Small intestine (tissue), 7 donors: ENCODE measurements at regions not wholly inside any gene's neighbourhood (a gene's known extent, or its start where the extent isn't known, plus 50 kb on each side); places are given as distances from the start of the nearest gene placed in this dataset.

Experiments used
- DNase-seq, 2 donors: peaks; one replicate each; pipeline versions ENCODE4 v3.0.0 to v3.0.0-alpha.2; 2013
- FAIRE-seq: peaks from 2 replicates; lab custom pipeline; 2012; peaks lifted over from hg19 to GRCh38; lab: Jason Lieb, UNC
- H3K27ac ChIP-seq, 3 donors: one replicate each; pipeline ENCODE4 v1.5.1; 2013; ENCODE audit warnings: low read length in 2 of 3, mild to moderate bottlenecking in 2 of 3, control low read depth in 1 of 3, inconsistent platforms in 1 of 3, low read depth in 1 of 3, moderate library complexity in 1 of 3
- H3K27me3 ChIP-seq, 3 donors: one replicate each; pipeline ENCODE4 v1.6.1; 2013; ENCODE audit warnings: low read length in 3 of 3, inconsistent platforms in 1 of 3; ENCODE audit not compliant: control insufficient read depth in 3 of 3, insufficient read depth in 3 of 3
- H3K36me3 ChIP-seq, 3 donors: one replicate each; pipeline ENCODE4 v1.6.1; 2013; ENCODE audit warnings: low read length in 3 of 3, inconsistent platforms in 1 of 3, low read depth in 1 of 3, mild to moderate bottlenecking in 1 of 3, moderate library complexity in 1 of 3; ENCODE audit not compliant: control insufficient read depth in 3 of 3, insufficient read depth in 2 of 3
- H3K4me1 ChIP-seq, 3 donors: one replicate each; pipeline ENCODE4 v1.6.1; 2013; ENCODE audit warnings: low read length in 2 of 3, inconsistent platforms in 1 of 3, low read depth in 1 of 3, mild to moderate bottlenecking in 1 of 3, moderate library complexity in 1 of 3; ENCODE audit not compliant: control insufficient read depth in 3 of 3, insufficient read depth in 2 of 3
- H3K4me3 ChIP-seq, 3 donors: one replicate each; pipeline ENCODE4 v1.5.1; 2013; ENCODE audit warnings: low read length in 3 of 3, control low read depth in 1 of 3, inconsistent platforms in 1 of 3, low read depth in 1 of 3, mild to moderate bottlenecking in 1 of 3, moderate library complexity in 1 of 3
- H3K9me3 ChIP-seq, 2 donors: one replicate each; pipeline ENCODE4 v1.6.1; 2013; ENCODE audit warnings: low read depth in 1 of 2, low read length in 1 of 2; ENCODE audit not compliant: control insufficient read depth in 2 of 2, insufficient read depth in 1 of 2
- WGBS, 3 donors: extraction: QIAGEN DNeasy Blood & Tissue Kit; methylation state at CpG; one replicate each; pipeline ENCODE4 v1.1.7; 2013; 5-methylcytosine and 5-hydroxymethylcytosine counted together
- donor health status: healthy with polysubstance abuse.
- donor health status: control.
- donor health status: control.
- donor health status: Bipolar disorder and iron deficiency.
- donor health status: healthy.

GRCh38 chr7:131012477-131013031 lies 278.5 kb upstream of the KLF14 start:
- DNase-seq (no peak), FAIRE-seq (no peak)
- H3K27me3 ChIP-seq, result no peaks in the 10 kb centered on the region
- no peak overlapping the region for H3K4me3 ChIP-seq
- no peaks in the 10 kb centered on the region for H3K9me3 ChIP-seq
- peak overlapping the region in 2 of 3 donors; percentile 8 to 72 for H3K27ac ChIP-seq
- H3K36me3 ChIP-seq, result peaks cover 0 to 2% (median 0%) of the 10 kb centered on the region in 3 donors
- peaks cover 0 to 27% (median 0%) of the 10 kb centered on the region in 3 donors for H3K4me1 ChIP-seq
- 79 to 90% (median 87%) methylated on average over 7 of the region's 7 CpGs for WGBS, 3 donors

GRCh38 chr7:131013716-131014115 lies 279.7 kb upstream of the KLF14 start:
- 88 to 94% (median 91%) methylated on average over 11 of the region's 11 CpGs for WGBS, 3 donors
- no peak overlapping the region for H3K4me3 ChIP-seq
- no peaks in the 10 kb centered on the region for H3K9me3 ChIP-seq
- H3K4me1 ChIP-seq, result peaks cover 0 to 20% (median 0%) of the 10 kb centered on the region in 3 donors
- no peaks in the 10 kb centered on the region for H3K27me3 ChIP-seq
- DNase-seq, result no peak
- no peak for FAIRE-seq
- H3K27ac ChIP-seq, result no peak overlapping the region
- peaks cover 0 to 2% (median 0%) of the 10 kb centered on the region in 3 donors for H3K36me3 ChIP-seq

GRCh38 chr7:131014906-131015656 lies 281.1 kb upstream of the KLF14 start:
- no peaks in the 10 kb centered on the region for H3K9me3 ChIP-seq
- peaks cover 0 to 11% (median 0%) of the 10 kb centered on the region in 3 donors for H3K4me1 ChIP-seq
- FAIRE-seq, result no peak

GRCh38 chr7:131015657-131015958 lies 281.6 kb upstream of the KLF14 start:
- Histone ChIP-seq H3K27ac (no peak overlapping the region), H3K9me3 (no peaks in the 10 kb centered on the region), H3K4me1 (peaks cover 0 to 7% (median 0%) of the 10 kb centered on the region in 3 donors), H3K4me3 (no peak overlapping the region), H3K36me3 (peaks cover 0 to 2% (median 0%) of the 10 kb centered on the region in 3 donors), H3K27me3 (no peaks in the 10 kb centered on the region)
- 79 to 91% (median 80%) methylated on average over 3 of the region's 3 CpGs for WGBS, 3 donors
- no peak for FAIRE-seq
- no peak for DNase-seq

More at GRCh38 chr7:131014906-131015656, 281.1 kb upstream of the KLF14 start:
- no peak for DNase-seq
- no peak overlapping the region for H3K4me3 ChIP-seq
- peaks cover 0 to 2% (median 0%) of the 10 kb centered on the region in 3 donors for H3K36me3 ChIP-seq
- 77 to 94% (median 93%) methylated on average over 7 of the region's 7 CpGs for WGBS, 3 donors
- H3K27me3 ChIP-seq, result no peaks in the 10 kb centered on the region
- no peak overlapping the region for H3K27ac ChIP-seq

- WGBS, 3 donors, result 28 to 66% (median 32%) methylated on average over 1 of the region's 1 CpG
- no peaks in the 10 kb centered on the region for H3K27me3 ChIP-seq
- H3K4me1 ChIP-seq, result peaks cover 0 to 2% (median 0%) of the 10 kb centered on the region in 3 donors
- no peak overlapping the region for H3K4me3 ChIP-seq
- FAIRE-seq (no peak), DNase-seq (no peak)
- H3K9me3 ChIP-seq, result no peaks in the 10 kb centered on the region
- H3K36me3 ChIP-seq, result peaks cover 0 to 2% (median 0%) of the 10 kb centered on the region in 3 donors
- H3K27ac ChIP-seq, result no peak overlapping the region
Measured at GRCh38 chr7:131016230-131016629, 282.2 kb upstream of the KLF14 start.

GRCh38 chr7:131019351-131019750 lies 285.3 kb upstream of the KLF14 start:
- no peak for DNase-seq
- H3K27me3 ChIP-seq, result no peaks in the 10 kb centered on the region
- FAIRE-seq, result no peak
- no peaks in the 10 kb centered on the region for H3K9me3 ChIP-seq
- no peaks in the 10 kb centered on the region for H3K4me1 ChIP-seq
- WGBS, 3 donors, result 78 to 90% (median 86%) methylated on average over 1 of the region's 1 CpG
- H3K27ac ChIP-seq, result no peak overlapping the region
- H3K4me3 ChIP-seq, result no peak overlapping the region
- H3K36me3 ChIP-seq, result peaks cover 0 to 2% (median 0%) of the 10 kb centered on the region in 3 donors

- Histone ChIP-seq H3K36me3 (peaks cover 0 to 2% (median 0%) of the 10 kb centered on the region in 3 donors), H3K27me3 (no peaks in the 10 kb centered on the region), H3K9me3 (no peaks in the 10 kb centered on the region), H3K27ac (no peak overlapping the region), H3K4me1 (no peaks in the 10 kb centered on the region), H3K4me3 (no peak overlapping the region)
- 64 to 75% (median 72%) methylated on average over 7 of the region's 7 CpGs for WGBS, 3 donors
- no peak for FAIRE-seq
- DNase-seq, result no peak
Measured at GRCh38 chr7:131020759-131021261, 286.8 kb upstream of the KLF14 start.

- H3K27ac ChIP-seq, result no peak overlapping the region
- FAIRE-seq, result no peak
- no peaks in the 10 kb centered on the region for H3K9me3 ChIP-seq
- H3K4me3 ChIP-seq, result no peak overlapping the region
- H3K4me1 ChIP-seq, result no peaks in the 10 kb centered on the region
- H3K36me3 ChIP-seq, result no peaks in the 10 kb centered on the region
- H3K27me3 ChIP-seq, result no peaks in the 10 kb centered on the region
- no peak for DNase-seq
- WGBS, 3 donors, result 83 to 95% (median 85%) methylated on average over 5 of the region's 5 CpGs
Measured at GRCh38 chr7:131021460-131021859, 287.5 kb upstream of the KLF14 start.
